ENCODE measurements at regions not wholly inside any gene's neighbourhood (a gene's known extent, or its start where the extent isn't known, plus 50 kb on each side); places are given as distances from the start of the nearest gene placed in this dataset.

GRCh38 chr7:24440892-24441291 is 132.4 kb upstream of the PALS2 start:
- TF ChIP-seq EZH2 (IDR thresholded peaks at IDR 0.05; ENCODE audit: low read length, missing control alignments) (no peak), CTCF (conservative IDR thresholded peaks at IDR 0.05 in 1 of 2, IDR thresholded peaks at IDR 0.05 in 1 of 2; ENCODE audit: low read depth in 1 of 2, low read length in 2 of 2) (no peak)
- DNase-seq (ENCODE audit: low read depth in 2 of 2), result peak; percentile 3 to 15
- H3K27me3 ChIP-seq (ENCODE audit: control insufficient read depth, insufficient read depth, low read length), result no peaks in the 10 kb centered on the region
- H3K36me3 ChIP-seq (ENCODE audit: control insufficient read depth, insufficient read depth, low read length), result no peaks in the 10 kb centered on the region
- no peaks in the 10 kb centered on the region for H4K20me1 ChIP-seq (ENCODE audit: control insufficient read depth, extremely low read depth, insufficient read depth, low read length)
- no peaks in the 10 kb centered on the region for H3K79me2 ChIP-seq (ENCODE audit: control insufficient read depth, insufficient read depth, low read length)
- H3K9ac ChIP-seq (ENCODE audit: insufficient read depth, low read length), result no peak overlapping the region
- no peak overlapping the region for H3K27ac ChIP-seq (ENCODE audit: insufficient read depth, low read length)
- no peaks in the 10 kb centered on the region for H3K4me1 ChIP-seq (ENCODE audit: control insufficient read depth, extremely low read depth, insufficient read depth, low read length)
- H3K4me3 ChIP-seq (replicated peaks in 1 of 4; ENCODE audit: control extremely low read depth in 1 of 4, insufficient read depth in 1 of 4, low read depth in 3 of 4, low read length in 4 of 4), result no peak overlapping the region
- no peaks in the 10 kb centered on the region for H3K9me3 ChIP-seq (ENCODE audit: control insufficient read depth, insufficient read depth, low read depth, low read length)
- no peak overlapping the region for H3K4me2 ChIP-seq (ENCODE audit: extremely low read depth, insufficient read depth, low read length)
- H2AFZ ChIP-seq (ENCODE audit: low read length), result no peak overlapping the region

GRCh38 chr7:24441314-24442027 is 131.8 kb upstream of the PALS2 start:
- Histone ChIP-seq H3K36me3 (ENCODE audit: control insufficient read depth, insufficient read depth, low read length) (no peaks in the 10 kb centered on the region), H3K27ac (ENCODE audit: insufficient read depth, low read length) (no peak overlapping the region), H4K20me1 (ENCODE audit: control insufficient read depth, extremely low read depth, insufficient read depth, low read length) (no peaks in the 10 kb centered on the region), H3K4me2 (ENCODE audit: extremely low read depth, insufficient read depth, low read length) (no peak overlapping the region), H2AFZ (ENCODE audit: low read length) (no peak overlapping the region), H3K79me2 (ENCODE audit: control insufficient read depth, insufficient read depth, low read length) (no peaks in the 10 kb centered on the region), H3K9me3 (ENCODE audit: control insufficient read depth, insufficient read depth, low read depth, low read length) (no peaks in the 10 kb centered on the region), H3K27me3 (ENCODE audit: control insufficient read depth, insufficient read depth, low read length) (no peaks in the 10 kb centered on the region), H3K4me1 (ENCODE audit: control insufficient read depth, extremely low read depth, insufficient read depth, low read length) (no peaks in the 10 kb centered on the region), H3K9ac (ENCODE audit: insufficient read depth, low read length) (no peak overlapping the region), H3K4me3 (replicated peaks in 1 of 4; ENCODE audit: control extremely low read depth in 1 of 4, insufficient read depth in 1 of 4, low read depth in 3 of 4, low read length in 4 of 4) (no peak overlapping the region)
- peak in 1 of 2 donors; percentile 9 for DNase-seq (ENCODE audit: low read depth in 2 of 2)
- TF ChIP-seq CTCF (conservative IDR thresholded peaks at IDR 0.05 in 1 of 2, IDR thresholded peaks at IDR 0.05 in 1 of 2; ENCODE audit: low read depth in 1 of 2, low read length in 2 of 2), result no peak
- no peak for TF ChIP-seq EZH2 (IDR thresholded peaks at IDR 0.05; ENCODE audit: low read length, missing control alignments)

- no peak for TF ChIP-seq EZH2 (IDR thresholded peaks at IDR 0.05; ENCODE audit: low read length, missing control alignments)
- no peak for TF ChIP-seq CTCF (conservative IDR thresholded peaks at IDR 0.05 in 1 of 2, IDR thresholded peaks at IDR 0.05 in 1 of 2; ENCODE audit: low read depth in 1 of 2, low read length in 2 of 2)
- H3K36me3 ChIP-seq (ENCODE audit: control insufficient read depth, insufficient read depth, low read length), result no peaks in the 10 kb centered on the region
- H3K9ac ChIP-seq (ENCODE audit: insufficient read depth, low read length), result no peak overlapping the region
- H3K4me3 ChIP-seq (replicated peaks in 1 of 4; ENCODE audit: control extremely low read depth in 1 of 4, insufficient read depth in 1 of 4, low read depth in 3 of 4, low read length in 4 of 4), result no peak overlapping the region
- no peaks in the 10 kb centered on the region for H3K79me2 ChIP-seq (ENCODE audit: control insufficient read depth, insufficient read depth, low read length)
- H4K20me1 ChIP-seq (ENCODE audit: control insufficient read depth, extremely low read depth, insufficient read depth, low read length), result no peaks in the 10 kb centered on the region
- H3K4me2 ChIP-seq (ENCODE audit: extremely low read depth, insufficient read depth, low read length), result no peak overlapping the region
- no peak for DNase-seq (ENCODE audit: low read depth in 2 of 2)
- H2AFZ ChIP-seq (ENCODE audit: low read length), result no peak overlapping the region
- no peaks in the 10 kb centered on the region for H3K4me1 ChIP-seq (ENCODE audit: control insufficient read depth, extremely low read depth, insufficient read depth, low read length)
- no peak overlapping the region for H3K27ac ChIP-seq (ENCODE audit: insufficient read depth, low read length)
- H3K27me3 ChIP-seq (ENCODE audit: control insufficient read depth, insufficient read depth, low read length), result no peaks in the 10 kb centered on the region
- no peaks in the 10 kb centered on the region for H3K9me3 ChIP-seq (ENCODE audit: control insufficient read depth, insufficient read depth, low read depth, low read length)
These were observed 131.0 kb upstream of the PALS2 start for GRCh38 chr7:24442170-24442777.

All from fibroblast of lung (primary cell).